ENCODE measurements at regions not wholly inside any gene's neighbourhood (a gene's known extent, or its start where the extent isn't known, plus 50 kb on each side); places are given as distances from the start of the nearest gene placed in this dataset.
"Not testable (repeated sequence)": the region's sequence is repeated elsewhere in the genome, so short reads cannot be mapped to it uniquely, and the experiment has no call there.

DNA sequence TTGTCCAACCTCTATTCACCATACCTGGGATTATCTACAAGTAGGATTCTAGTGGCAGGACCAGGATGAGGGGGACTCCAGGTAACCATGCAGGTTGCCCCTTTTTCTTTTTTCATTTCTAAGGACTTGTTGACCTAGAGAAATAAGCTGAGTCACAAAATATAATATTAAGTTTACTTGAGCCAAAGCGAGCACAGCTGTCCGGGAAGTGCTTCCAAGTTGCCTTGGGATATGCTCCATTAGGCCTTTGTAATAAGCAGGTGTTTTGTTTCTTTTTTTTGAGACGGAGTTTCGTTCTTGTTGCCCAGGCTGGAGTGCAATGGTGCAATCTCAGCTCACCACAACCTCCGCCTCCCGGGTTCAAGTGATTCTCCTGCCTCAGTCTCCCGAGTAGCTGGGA lies 85.6 kb downstream of the ZNF467 start:
- H3K4ac ChIP-seq (replicated peaks; ENCODE audit: insufficient read length, low read depth, low read length); H3K36me3 ChIP-seq (ENCODE audit: control insufficient read depth in 2 of 4, insufficient read depth in 4 of 4, low read length in 3 of 4); H3K23ac ChIP-seq (ENCODE audit: insufficient read length); H3K4me3 ChIP-seq (ENCODE audit: extremely low read depth in 1 of 4, insufficient read depth in 2 of 4, low read depth in 3 of 4, low read length in 4 of 4); H2AK5ac ChIP-seq (ENCODE audit: low read depth, low read length); H3K9ac ChIP-seq (replicated peaks in 1 of 4; ENCODE audit: extremely low read depth in 1 of 4, low read depth in 3 of 4, low read length in 3 of 4); H3K79me2 ChIP-seq (ENCODE audit: control insufficient read depth in 1 of 2, insufficient read depth in 2 of 2, low read length in 2 of 2); H3K27me3 ChIP-seq (replicated peaks in 1 of 4; ENCODE audit: control insufficient read depth in 3 of 4, extremely low read depth in 1 of 4, insufficient read depth in 3 of 4, low read length in 3 of 4); H3K79me1 ChIP-seq (ENCODE audit: low read depth, low read length); H4K5ac ChIP-seq (ENCODE audit: insufficient read length, low read depth, low read length); H3K4me1 ChIP-seq (replicated peaks in 1 of 4; ENCODE audit: control insufficient read depth in 3 of 4, insufficient read depth in 4 of 4, low read length in 3 of 4); H3K56ac ChIP-seq (replicated peaks; ENCODE audit: insufficient read length, low read depth, low read length); H2BK12ac ChIP-seq (ENCODE audit: low read depth, low read length); H2AFZ ChIP-seq (ENCODE audit: low read length); H2BK120ac ChIP-seq (replicated peaks; ENCODE audit: low read depth, low read length); H2BK20ac ChIP-seq (ENCODE audit: low read length); H3K9me3 ChIP-seq (ENCODE audit: insufficient read depth in 2 of 2, low read depth in 1 of 2, low read length in 1 of 2); H3K4me2 ChIP-seq (ENCODE audit: insufficient read depth in 1 of 2, low read depth in 2 of 2, low read length in 2 of 2); H2BK5ac ChIP-seq (ENCODE audit: low read depth, low read length); H2BK15ac ChIP-seq (ENCODE audit: low read length); FAIRE-seq; H3K27ac ChIP-seq (ENCODE audit: low read depth, low read length); H4K91ac ChIP-seq (replicated peaks; ENCODE audit: insufficient read length, low read length); H4K8ac ChIP-seq (ENCODE audit: extremely low read depth, insufficient read depth, low read length); H3K14ac ChIP-seq (ENCODE audit: insufficient read length); DNase-seq (ENCODE audit: low read depth in 1 of 2, low spot score in 2 of 2); POLR2A ChIA-PET (ENCODE audit: partially characterized antibody); H4K20me1 ChIP-seq (replicated peaks in 1 of 2; ENCODE audit: control insufficient read depth in 1 of 2, insufficient read depth in 2 of 2, low read length in 2 of 2); H3K23me2 ChIP-seq (ENCODE audit: low read depth, low read length); H3K18ac ChIP-seq (ENCODE audit: extremely low read depth, low read length): not testable (repeated sequence)
- CTCF ChIA-PET (ENCODE audit: partially characterized antibody) = interaction anchor here (4.9 kb wide), 1 partner anchor 26 kb away, joined by 32 read pairs; no protein-coding TSS in a partner anchor
- 98% methylated on average over 7 of the region's 7 CpGs; no CpG with 5 or more reads in 1 of the 2 experiments for WGBS, 2 experiments (ENCODE audit: extremely low coverage in 1 of 2, insufficient coverage in 1 of 2, insufficient read length in 1 of 2, insufficient replicate concordance in 2 of 2, low coverage in 1 of 2, low lambda C conversion rate in 2 of 2, missing lambda C conversion rate in 1 of 2)

Data from H1 (cell line).